Natural killer cell (primary cell): ENCODE measurements at regions not wholly inside any gene's neighbourhood (a gene's known extent, or its start where the extent isn't known, plus 50 kb on each side); places are given as distances from the start of the nearest gene placed in this dataset.

Experiments used
- ATAC-seq, 3 donors: fragments of 150-1000 bp in 2 of 3; fragments of 200-7000 bp in 1 of 3; cut with Tn5 transposase; 1 replicate in 1 of 3; 2 replicates in 2 of 3; pipeline ENCODE4 v1.10.0; 2021; ENCODE audit warnings: mild to moderate bottlenecking in 2 of 3, moderate library complexity in 2 of 3
- DNase-seq, 2 donors: peaks; one replicate each; pipeline versions ENCODE4 v3.0.0 to v3.0.0-alpha.2; 2013 to 2021; ENCODE audit warnings: mixed read lengths in 1 of 2
- H3K27ac ChIP-seq: one replicate; pipeline ENCODE4 v1.5.1; 2013; ENCODE audit warnings: mild to moderate bottlenecking, low read length
- H3K27me3 ChIP-seq: one replicate; pipeline ENCODE4 v1.6.1; 2013; ENCODE audit warnings: low read length; ENCODE audit not compliant: control insufficient read depth, insufficient read depth
- H3K36me3 ChIP-seq: one replicate; pipeline ENCODE4 v1.6.1; 2013; ENCODE audit warnings: low read length; ENCODE audit not compliant: control insufficient read depth, insufficient read depth
- H3K4me1 ChIP-seq: one replicate; pipeline ENCODE4 v1.6.1; 2013; ENCODE audit warnings: low read length; ENCODE audit not compliant: control insufficient read depth, insufficient read depth
- H3K4me3 ChIP-seq: one replicate; pipeline ENCODE4 v1.5.1; 2013; ENCODE audit warnings: low read length
- H3K9me3 ChIP-seq: one replicate; pipeline ENCODE4 v1.6.1; 2013; ENCODE audit warnings: low read length; ENCODE audit not compliant: control insufficient read depth, insufficient read depth
- H3K27ac Mint-ChIP-seq, 2 donors: one replicate each; pipeline ENCODE4 v1.8.0; 2022; ENCODE audit warnings: mild to moderate bottlenecking in 2 of 2, mixed read lengths in 2 of 2, moderate library complexity in 1 of 2
- H3K27me3 Mint-ChIP-seq, 2 donors: one replicate each; pipeline ENCODE4 v1.8.0; 2022; ENCODE audit warnings: low read depth in 2 of 2, mixed read lengths in 2 of 2
- H3K36me3 Mint-ChIP-seq: one replicate; pipeline ENCODE4 v1.8.0; 2022; ENCODE audit warnings: mixed read lengths
- H3K4me1 Mint-ChIP-seq, 2 donors: one replicate each; pipeline ENCODE4 v1.8.0; 2022; ENCODE audit warnings: mixed read lengths in 2 of 2
- H3K4me3 Mint-ChIP-seq: one replicate; pipeline ENCODE4 v1.8.0; 2022; ENCODE audit warnings: mild to moderate bottlenecking, moderate library complexity, mixed read lengths
- H3K9me3 Mint-ChIP-seq, 2 donors: one replicate each; pipeline ENCODE4 v1.8.0; 2022; ENCODE audit warnings: mixed read lengths in 2 of 2
- WGBS: methylation state at CpG from one replicate; pipeline ENCODE4 v1.1.7; 2013; ENCODE audit warnings: missing lambda C conversion rate; ENCODE audit not compliant: insufficient coverage; 5-methylcytosine and 5-hydroxymethylcytosine counted together
- intact Hi-C: fragments of 100-400 bp; cut with micrococcal nuclease; formaldehyde crosslinking; loops from one replicate; pipeline ENCODE4 v1.14.2; 2022
- TF ChIP-seq, protein P1 (sequence below): fragments of 200-600 bp; IDR thresholded peaks from one replicate; pipeline ENCODE4 v1.8.0; 2022; ENCODE audit warnings: antibody characterized with exemption

DNA sequence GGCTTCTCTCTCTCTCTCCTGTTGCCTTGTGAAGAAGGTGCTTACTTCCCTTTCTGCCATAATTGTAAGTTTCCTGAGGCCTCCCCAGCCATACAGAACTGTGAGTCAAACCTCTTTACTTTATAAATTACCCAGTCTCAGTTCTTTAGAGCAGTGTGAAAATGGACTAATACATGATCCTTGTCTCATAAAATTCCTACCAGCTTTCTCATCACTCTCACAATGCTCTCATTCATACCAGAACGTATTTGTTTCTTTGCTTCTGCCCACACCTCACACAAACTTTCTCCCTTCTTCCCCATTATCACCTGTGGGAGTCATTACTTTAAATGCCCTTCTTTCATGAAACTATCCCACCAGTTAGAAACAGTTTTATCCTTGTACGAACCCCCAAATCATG is 62.7 kb upstream of the ARHGAP42 start:
- H3K4me3 Mint-ChIP-seq, result no peak overlapping the region
- Histone ChIP-seq H3K9me3 (peaks cover 18% of the 10 kb centered on the region), H3K4me3 (no peak overlapping the region), H3K27me3 (no peaks in the 10 kb centered on the region), H3K27ac (no peak overlapping the region), H3K36me3 (no peaks in the 10 kb centered on the region), H3K4me1 (no peaks in the 10 kb centered on the region)
- TF ChIP-seq, protein P1, sequence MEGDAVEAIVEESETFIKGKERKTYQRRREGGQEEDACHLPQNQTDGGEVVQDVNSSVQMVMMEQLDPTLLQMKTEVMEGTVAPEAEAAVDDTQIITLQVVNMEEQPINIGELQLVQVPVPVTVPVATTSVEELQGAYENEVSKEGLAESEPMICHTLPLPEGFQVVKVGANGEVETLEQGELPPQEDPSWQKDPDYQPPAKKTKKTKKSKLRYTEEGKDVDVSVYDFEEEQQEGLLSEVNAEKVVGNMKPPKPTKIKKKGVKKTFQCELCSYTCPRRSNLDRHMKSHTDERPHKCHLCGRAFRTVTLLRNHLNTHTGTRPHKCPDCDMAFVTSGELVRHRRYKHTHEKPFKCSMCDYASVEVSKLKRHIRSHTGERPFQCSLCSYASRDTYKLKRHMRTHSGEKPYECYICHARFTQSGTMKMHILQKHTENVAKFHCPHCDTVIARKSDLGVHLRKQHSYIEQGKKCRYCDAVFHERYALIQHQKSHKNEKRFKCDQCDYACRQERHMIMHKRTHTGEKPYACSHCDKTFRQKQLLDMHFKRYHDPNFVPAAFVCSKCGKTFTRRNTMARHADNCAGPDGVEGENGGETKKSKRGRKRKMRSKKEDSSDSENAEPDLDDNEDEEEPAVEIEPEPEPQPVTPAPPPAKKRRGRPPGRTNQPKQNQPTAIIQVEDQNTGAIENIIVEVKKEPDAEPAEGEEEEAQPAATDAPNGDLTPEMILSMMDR, result no peak
- H3K27me3 Mint-ChIP-seq, result peaks cover 0 to 5% of the 10 kb centered on the region in 2 donors
- no peak for DNase-seq
- no peaks in the 10 kb centered on the region for H3K4me1 Mint-ChIP-seq
- intact Hi-C loops, result no loop called here
- peaks cover 11 to 12% of the 10 kb centered on the region in 2 donors for H3K9me3 Mint-ChIP-seq
- H3K27ac Mint-ChIP-seq, result no peak overlapping the region
- ATAC-seq, result no peak
- peaks cover 13% of the 10 kb centered on the region for H3K36me3 Mint-ChIP-seq
- WGBS, result 68% methylated on average over 2 of the region's 2 CpGs

DNA sequence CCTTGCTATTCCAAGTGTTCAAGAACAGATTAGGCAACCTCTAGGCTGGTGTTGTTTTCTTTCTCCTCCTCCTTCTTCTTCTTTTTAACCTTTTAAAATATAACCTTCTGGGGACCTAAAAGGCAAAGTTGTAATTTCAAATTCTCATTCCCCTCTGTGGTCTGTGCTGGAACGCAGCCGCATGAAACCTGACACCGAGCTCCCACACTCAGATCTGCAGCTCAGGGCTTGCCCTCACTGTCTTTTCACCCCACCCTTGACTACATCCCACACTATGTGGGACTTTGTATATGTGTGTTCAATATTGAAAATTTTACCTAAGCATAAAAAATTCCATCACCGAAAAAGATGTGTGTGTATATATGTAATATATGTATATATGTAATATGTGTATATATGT is 62.0 kb upstream of the ARHGAP42 start:
- intact Hi-C loops, result no loop called here
- 89% methylated on average over 2 of the region's 4 CpGs for WGBS
- Histone ChIP-seq H3K27me3 (no peaks in the 10 kb centered on the region), H3K4me3 (no peak overlapping the region), H3K9me3 (peaks cover 18% of the 10 kb centered on the region), H3K27ac (no peak overlapping the region), H3K36me3 (no peaks in the 10 kb centered on the region), H3K4me1 (no peaks in the 10 kb centered on the region)
- ATAC-seq, result no peak
- peaks cover 0 to 5% of the 10 kb centered on the region in 2 donors for H3K27me3 Mint-ChIP-seq
- H3K27ac Mint-ChIP-seq, result no peak overlapping the region
- peaks cover 13% of the 10 kb centered on the region for H3K36me3 Mint-ChIP-seq
- DNase-seq, result no peak
- H3K9me3 Mint-ChIP-seq, result peaks cover 11 to 12% of the 10 kb centered on the region in 2 donors
- H3K4me3 Mint-ChIP-seq, result no peak overlapping the region
- no peaks in the 10 kb centered on the region for H3K4me1 Mint-ChIP-seq
- TF ChIP-seq, protein P1, result no peak

DNA sequence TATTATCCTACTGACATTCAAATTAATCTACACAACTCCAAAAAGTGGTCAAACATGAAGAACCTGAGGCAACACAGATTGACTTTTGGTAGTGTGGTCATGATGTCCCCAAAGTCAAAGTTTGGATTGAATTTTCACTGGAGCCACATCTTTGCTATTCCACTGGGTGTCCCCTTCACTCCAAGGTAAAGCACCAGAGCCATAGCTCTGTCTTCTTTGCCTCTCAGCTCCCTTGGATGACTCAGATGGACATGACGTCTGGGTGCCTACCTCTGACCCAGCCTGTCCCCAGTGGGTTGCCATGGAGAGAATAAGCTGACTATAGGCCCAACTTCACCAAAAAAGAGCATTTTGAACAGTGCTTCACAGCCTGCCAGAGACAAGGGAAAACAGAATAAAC is 57.4 kb upstream of the ARHGAP42 start:
- no peaks in the 10 kb centered on the region for H3K4me1 Mint-ChIP-seq
- Histone ChIP-seq H3K4me1 (no peaks in the 10 kb centered on the region), H3K4me3 (no peak overlapping the region), H3K36me3 (no peaks in the 10 kb centered on the region), H3K9me3 (no peaks in the 10 kb centered on the region), H3K27ac (no peak overlapping the region), H3K27me3 (no peaks in the 10 kb centered on the region)
- H3K9me3 Mint-ChIP-seq, result peaks cover 0 to 2% of the 10 kb centered on the region in 2 donors
- no peak overlapping the region for H3K4me3 Mint-ChIP-seq
- no peak overlapping the region for H3K27ac Mint-ChIP-seq
- no peak for ATAC-seq
- intact Hi-C loops, result no loop called here
- WGBS, result 82% methylated on average over 1 of the region's 1 CpG
- no peak for DNase-seq
- H3K36me3 Mint-ChIP-seq, result no peaks in the 10 kb centered on the region
- TF ChIP-seq, protein P1, result no peak
- H3K27me3 Mint-ChIP-seq, result peaks cover 0 to 8% of the 10 kb centered on the region in 2 donors

DNA sequence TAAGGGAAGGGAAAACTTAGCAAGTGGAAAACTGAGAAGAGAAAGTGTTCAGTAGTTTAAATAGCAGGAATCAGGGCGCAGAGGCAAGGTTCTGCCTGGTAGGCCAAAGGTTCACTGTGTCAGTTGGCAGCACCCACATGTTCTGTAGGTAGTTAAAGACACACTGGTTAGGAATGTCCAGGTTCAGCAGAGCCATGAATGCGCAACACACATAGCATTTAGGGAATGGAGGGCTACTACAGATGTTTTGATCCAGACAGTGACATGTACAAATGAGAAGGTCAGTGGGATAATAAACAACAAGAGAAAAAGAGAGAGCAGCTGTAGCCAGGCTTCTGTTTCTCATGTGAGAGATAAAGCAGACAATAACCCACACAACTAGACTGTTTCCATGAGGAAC is 56.2 kb upstream of the ARHGAP42 start:
- no peaks in the 10 kb centered on the region for H3K36me3 ChIP-seq
- no peak for ATAC-seq
- no peaks in the 10 kb centered on the region for H3K4me1 ChIP-seq
- Mint-ChIP-seq H3K27ac (no peak overlapping the region), H3K4me1 (no peaks in the 10 kb centered on the region), H3K27me3 (peaks cover 0 to 8% of the 10 kb centered on the region in 2 donors), H3K4me3 (no peak overlapping the region), H3K9me3 (peaks cover 0 to under 1% of the 10 kb centered on the region in 2 donors), H3K36me3 (no peaks in the 10 kb centered on the region)
- intact Hi-C loops, result no loop called here
- H3K27me3 ChIP-seq, result no peaks in the 10 kb centered on the region
- TF ChIP-seq, protein P1, result no peak
- no peak overlapping the region for H3K4me3 ChIP-seq
- no peak for DNase-seq
- H3K27ac ChIP-seq, result no peak overlapping the region
- no peaks in the 10 kb centered on the region for H3K9me3 ChIP-seq
- WGBS, result 95% methylated on average over 2 of the region's 2 CpGs
